ENCODE measurements at regions not wholly inside any gene's neighbourhood (a gene's known extent, or its start where the extent isn't known, plus 50 kb on each side); places are given as distances from the start of the nearest gene placed in this dataset.

GRCh38 chr4:175087145-175087544, 169.0 kb downstream of the ADAM29 start:
- H3K79me2 ChIP-seq (ENCODE audit: insufficient read depth, low read length), result no peaks in the 10 kb centered on the region
- no peaks in the 10 kb centered on the region for H3K27me3 ChIP-seq (ENCODE audit: insufficient read depth, low read length)
- Mint-ChIP-seq H3K27me3 (ENCODE audit: low read depth, unreplicated experiment) (no peaks in the 10 kb centered on the region), H3K27ac (ENCODE audit: unreplicated experiment) (no peak overlapping the region), H3K9me3 (ENCODE audit: unreplicated experiment) (no peaks in the 10 kb centered on the region), H3K4me1 (ENCODE audit: low read depth, unreplicated experiment) (no peaks in the 10 kb centered on the region), H3K4me3 (ENCODE audit: unreplicated experiment) (no peak overlapping the region), H3K36me3 (ENCODE audit: low read depth, unreplicated experiment) (no peaks in the 10 kb centered on the region)
- no peaks in the 10 kb centered on the region for H4K20me1 ChIP-seq (ENCODE audit: insufficient read depth, low read length)
- no peak overlapping the region for H3K9ac ChIP-seq (ENCODE audit: low read length)
- no peaks in the 10 kb centered on the region for H3K36me3 ChIP-seq (ENCODE audit: insufficient read depth, low read length)
- FAIRE-seq, result no peak
- no peak overlapping the region for H2AFZ ChIP-seq (ENCODE audit: low read depth, low read length)
- no peaks in the 10 kb centered on the region for H3K9me3 ChIP-seq (ENCODE audit: insufficient read depth, low read depth, low read length)
- H3K27ac ChIP-seq (ENCODE audit: low read depth, low read length), result no peak overlapping the region
- H3K4me2 ChIP-seq (ENCODE audit: low read length), result no peak overlapping the region
- no peak for TF ChIP-seq EZH2 (IDR thresholded peaks at IDR 0.05; ENCODE audit: insufficient read depth, low read length)
- TF ChIP-seq, protein P1, sequence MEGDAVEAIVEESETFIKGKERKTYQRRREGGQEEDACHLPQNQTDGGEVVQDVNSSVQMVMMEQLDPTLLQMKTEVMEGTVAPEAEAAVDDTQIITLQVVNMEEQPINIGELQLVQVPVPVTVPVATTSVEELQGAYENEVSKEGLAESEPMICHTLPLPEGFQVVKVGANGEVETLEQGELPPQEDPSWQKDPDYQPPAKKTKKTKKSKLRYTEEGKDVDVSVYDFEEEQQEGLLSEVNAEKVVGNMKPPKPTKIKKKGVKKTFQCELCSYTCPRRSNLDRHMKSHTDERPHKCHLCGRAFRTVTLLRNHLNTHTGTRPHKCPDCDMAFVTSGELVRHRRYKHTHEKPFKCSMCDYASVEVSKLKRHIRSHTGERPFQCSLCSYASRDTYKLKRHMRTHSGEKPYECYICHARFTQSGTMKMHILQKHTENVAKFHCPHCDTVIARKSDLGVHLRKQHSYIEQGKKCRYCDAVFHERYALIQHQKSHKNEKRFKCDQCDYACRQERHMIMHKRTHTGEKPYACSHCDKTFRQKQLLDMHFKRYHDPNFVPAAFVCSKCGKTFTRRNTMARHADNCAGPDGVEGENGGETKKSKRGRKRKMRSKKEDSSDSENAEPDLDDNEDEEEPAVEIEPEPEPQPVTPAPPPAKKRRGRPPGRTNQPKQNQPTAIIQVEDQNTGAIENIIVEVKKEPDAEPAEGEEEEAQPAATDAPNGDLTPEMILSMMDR (IDR thresholded peaks at IDR 0.05; ENCODE audit: insufficient read depth, low read depth, low read length), result no peak
- no peaks in the 10 kb centered on the region for H3K4me1 ChIP-seq (ENCODE audit: insufficient read depth, low read length)
- no peak for DNase-seq (ENCODE audit: low read depth)
- H3K4me3 ChIP-seq (ENCODE audit: insufficient read depth, low read depth, low read length), result no peak overlapping the region

DNA sequence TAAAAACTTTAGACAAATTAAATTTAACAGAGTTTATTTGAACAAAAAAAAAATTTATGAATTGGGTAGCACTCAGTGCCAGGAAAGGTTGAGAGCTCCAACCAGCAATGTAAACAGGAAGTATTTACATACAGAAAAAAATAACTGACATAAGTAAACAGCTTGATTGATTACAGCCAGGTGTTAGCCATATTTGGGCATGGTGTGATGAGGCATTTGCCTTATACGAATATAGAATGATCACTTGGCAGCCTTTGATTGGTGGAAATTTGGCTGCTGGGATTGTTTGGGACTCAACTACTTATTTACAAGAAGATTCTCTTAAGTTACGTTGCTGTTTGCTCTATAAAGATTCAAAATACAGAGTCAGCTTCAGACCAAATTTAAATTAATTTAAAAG, 172.0 kb downstream of the ADAM29 start:
- H3K36me3 ChIP-seq (ENCODE audit: insufficient read depth, low read length), result no peaks in the 10 kb centered on the region
- H3K27me3 ChIP-seq (ENCODE audit: insufficient read depth, low read length), result no peaks in the 10 kb centered on the region
- H3K27me3 Mint-ChIP-seq (ENCODE audit: low read depth, unreplicated experiment), result peaks cover 4% of the 10 kb centered on the region
- H3K9me3 ChIP-seq (ENCODE audit: insufficient read depth, low read depth, low read length), result peaks cover 3% of the 10 kb centered on the region
- H3K27ac ChIP-seq (ENCODE audit: low read depth, low read length), result no peak overlapping the region
- no peak overlapping the region for H3K4me3 ChIP-seq (ENCODE audit: insufficient read depth, low read depth, low read length)
- TF ChIP-seq, protein P1 (IDR thresholded peaks at IDR 0.05; ENCODE audit: insufficient read depth, low read depth, low read length), result no peak
- no peak for TF ChIP-seq EZH2 (IDR thresholded peaks at IDR 0.05; ENCODE audit: insufficient read depth, low read length)
- H3K4me1 Mint-ChIP-seq (ENCODE audit: low read depth, unreplicated experiment), result no peaks in the 10 kb centered on the region
- H3K79me2 ChIP-seq (ENCODE audit: insufficient read depth, low read length), result no peaks in the 10 kb centered on the region
- FAIRE-seq (no peak), DNase-seq (ENCODE audit: low read depth) (no peak)
- H3K9ac ChIP-seq (ENCODE audit: low read length), result no peak overlapping the region
- no peaks in the 10 kb centered on the region for H3K4me1 ChIP-seq (ENCODE audit: insufficient read depth, low read length)
- no peak overlapping the region for H3K27ac Mint-ChIP-seq (ENCODE audit: unreplicated experiment)
- no peaks in the 10 kb centered on the region for H4K20me1 ChIP-seq (ENCODE audit: insufficient read depth, low read length)
- H3K4me2 ChIP-seq (ENCODE audit: low read length), result no peak overlapping the region
- H3K9me3 Mint-ChIP-seq (ENCODE audit: unreplicated experiment), result peaks cover 10% of the 10 kb centered on the region
- no peak overlapping the region for H2AFZ ChIP-seq (ENCODE audit: low read depth, low read length)
- peaks cover 2% of the 10 kb centered on the region for H3K36me3 Mint-ChIP-seq (ENCODE audit: low read depth, unreplicated experiment)
- H3K4me3 Mint-ChIP-seq (ENCODE audit: unreplicated experiment), result no peak overlapping the region

DNA sequence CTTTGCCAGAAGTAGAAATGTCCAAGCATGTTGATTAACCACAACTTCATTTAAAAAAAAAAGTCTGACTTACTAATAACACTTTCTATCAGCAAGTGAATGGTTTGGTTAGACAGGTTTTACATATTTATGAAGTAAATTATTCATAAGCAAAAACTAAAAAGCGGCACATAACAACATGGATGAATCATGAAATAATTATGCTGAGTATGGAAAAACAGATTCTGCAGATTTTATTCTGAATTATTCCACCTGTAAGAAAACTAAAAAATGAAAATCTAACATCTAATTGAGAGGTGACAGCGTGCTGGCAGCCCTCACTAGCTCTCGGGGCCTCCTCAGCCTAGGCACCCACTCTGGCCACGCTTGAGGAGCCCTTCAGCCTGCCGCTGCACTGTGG, 173.5 kb downstream of the ADAM29 start:
- no peak overlapping the region for H2AFZ ChIP-seq (ENCODE audit: low read depth, low read length)
- Mint-ChIP-seq H3K27me3 (ENCODE audit: low read depth, unreplicated experiment) (peaks cover 4% of the 10 kb centered on the region), H3K4me3 (ENCODE audit: unreplicated experiment) (no peak overlapping the region), H3K9me3 (ENCODE audit: unreplicated experiment) (peaks cover 10% of the 10 kb centered on the region), H3K27ac (ENCODE audit: unreplicated experiment) (no peak overlapping the region), H3K4me1 (ENCODE audit: low read depth, unreplicated experiment) (no peaks in the 10 kb centered on the region), H3K36me3 (ENCODE audit: low read depth, unreplicated experiment) (peaks cover 2% of the 10 kb centered on the region)
- no peaks in the 10 kb centered on the region for H4K20me1 ChIP-seq (ENCODE audit: insufficient read depth, low read length)
- H3K79me2 ChIP-seq (ENCODE audit: insufficient read depth, low read length), result no peaks in the 10 kb centered on the region
- no peak overlapping the region for H3K27ac ChIP-seq (ENCODE audit: low read depth, low read length)
- H3K4me2 ChIP-seq (ENCODE audit: low read length), result no peak overlapping the region
- no peaks in the 10 kb centered on the region for H3K4me1 ChIP-seq (ENCODE audit: insufficient read depth, low read length)
- no peaks in the 10 kb centered on the region for H3K36me3 ChIP-seq (ENCODE audit: insufficient read depth, low read length)
- no peaks in the 10 kb centered on the region for H3K27me3 ChIP-seq (ENCODE audit: insufficient read depth, low read length)
- TF ChIP-seq EZH2 (IDR thresholded peaks at IDR 0.05; ENCODE audit: insufficient read depth, low read length), result no peak
- TF ChIP-seq, protein P1 (IDR thresholded peaks at IDR 0.05; ENCODE audit: insufficient read depth, low read depth, low read length), result no peak
- no peak for DNase-seq (ENCODE audit: low read depth)
- no peak overlapping the region for H3K9ac ChIP-seq (ENCODE audit: low read length)
- peaks cover 3% of the 10 kb centered on the region for H3K9me3 ChIP-seq (ENCODE audit: insufficient read depth, low read depth, low read length)
- H3K4me3 ChIP-seq (ENCODE audit: insufficient read depth, low read depth, low read length), result no peak overlapping the region
- FAIRE-seq, result no peak
